ENCODE measurements at regions not wholly inside any gene's neighbourhood (a gene's known extent, or its start where the extent isn't known, plus 50 kb on each side); places are given as distances from the start of the nearest gene placed in this dataset.
"Not testable (repeated sequence)": the region's sequence is repeated elsewhere in the genome, so short reads cannot be mapped to it uniquely, and the experiment has no call there.

GRCh38 chr4:188960411-188961093 is 821.3 kb downstream of the TRIML1 start:
- FAIRE-seq, result no peak

GRCh38 chr4:188971125-188971524 is 831.9 kb downstream of the TRIML1 start:
- no peak for FAIRE-seq

- no peak for FAIRE-seq
Measured at GRCh38 chr4:188975271-188975670, 836.0 kb downstream of the TRIML1 start.

GRCh38 chr4:188976644-188977115 is 837.4 kb downstream of the TRIML1 start:
- FAIRE-seq, result no peak

- FAIRE-seq, result not testable (repeated sequence)
Measured at GRCh38 chr4:188977232-188977631, 838.0 kb downstream of the TRIML1 start.

GRCh38 chr4:188984518-188984917 is 845.3 kb downstream of the TRIML1 start:
- no peak for FAIRE-seq

GRCh38 chr4:188986271-188986689 is 847.0 kb downstream of the TRIML1 start:
- FAIRE-seq, result no peak

GRCh38 chr4:188987011-188987410 is 847.8 kb downstream of the TRIML1 start:
- no peak for FAIRE-seq

GRCh38 chr4:188988131-188988530 is 848.9 kb downstream of the TRIML1 start:
- no peak for FAIRE-seq

- no peak for FAIRE-seq
Measured at GRCh38 chr4:188989371-188989770, 850.1 kb downstream of the TRIML1 start.

GRCh38 chr4:188992706-188993105 is 853.5 kb downstream of the TRIML1 start:
- FAIRE-seq, result no peak

GRCh38 chr4:188993871-188994270 is 854.6 kb downstream of the TRIML1 start:
- no peak for FAIRE-seq

GRCh38 chr4:189001283-189001970 is 862.2 kb downstream of the TRIML1 start:
- FAIRE-seq, result no peak

GRCh38 chr4:189001971-189002450 is 862.8 kb downstream of the TRIML1 start:
- no peak for FAIRE-seq

- no peak for FAIRE-seq
Measured at GRCh38 chr4:189002475-189002874, 863.2 kb downstream of the TRIML1 start.

GRCh38 chr4:189010452-189011217 is 871.4 kb downstream of the TRIML1 start:
- not testable (repeated sequence) for FAIRE-seq

- no peak for FAIRE-seq
Measured at GRCh38 chr4:189021831-189022230, 882.6 kb downstream of the TRIML1 start.

GRCh38 chr4:189022440-189023035 is 883.3 kb downstream of the TRIML1 start:
- no peak for FAIRE-seq

- FAIRE-seq, result no peak
Measured at GRCh38 chr4:189029976-189030504, 890.8 kb downstream of the TRIML1 start.

GRCh38 chr4:189032606-189033338 is 893.5 kb downstream of the TRIML1 start:
- no peak for FAIRE-seq

GRCh38 chr4:189033801-189034347 is 894.6 kb downstream of the TRIML1 start:
- FAIRE-seq, result no peak

GRCh38 chr4:189035091-189035490 is 895.9 kb downstream of the TRIML1 start:
- no peak for FAIRE-seq

All from colon (tissue), 2 donors.